CD8-positive, alpha-beta memory T cell (primary cell): ENCODE measurements at regions not wholly inside any gene's neighbourhood (a gene's known extent, or its start where the extent isn't known, plus 50 kb on each side); places are given as distances from the start of the nearest gene placed in this dataset.
"Not testable (repeated sequence)": the region's sequence is repeated elsewhere in the genome, so short reads cannot be mapped to it uniquely, and the experiment has no call there.

ENCODE experiments used
- CTCF ChIA-PET: fragments of 350-600 bp; sonication (Branson Sonifier 250); formaldehyde crosslinking; loops from one replicate; lab custom pipeline; 2021; ENCODE audit warnings: antibody characterized with exemption; lab: Charles Lee
- POLR2A ChIA-PET: fragments of 350-600 bp; sonication (Branson Sonifier 250); formaldehyde crosslinking; loops from one replicate; lab custom pipeline; 2021; ENCODE audit warnings: antibody characterized with exemption; lab: Charles Lee
- DNase-seq, 5 donors: peaks; one replicate each; pipeline versions ENCODE4 v3.0.0 to v3.0.0-alpha.2; 2020 to 2022; ENCODE audit warnings: mixed read lengths in 1 of 5
- H3K27ac ChIP-seq: one replicate; pipeline ENCODE4 v1.7.0; 2013; ENCODE audit warnings: low read depth, mild to moderate bottlenecking, low read length, moderate library complexity
- H3K27me3 ChIP-seq: 2 replicates; pipeline ENCODE4 v1.7.0; 2013; ENCODE audit warnings: low read length, mild to moderate bottlenecking; ENCODE audit not compliant: insufficient read depth, poor library complexity, severe bottlenecking
- H3K36me3 ChIP-seq: 2 replicates; pipeline ENCODE4 v1.7.0; 2013; ENCODE audit warnings: mild to moderate bottlenecking, low read length, moderate library complexity; ENCODE audit not compliant: insufficient read depth
- H3K4me1 ChIP-seq: 2 replicates; pipeline ENCODE4 v1.7.0; 2013; ENCODE audit warnings: mild to moderate bottlenecking, low read length, moderate library complexity; ENCODE audit not compliant: insufficient read depth
- H3K4me3 ChIP-seq: 2 replicates; pipeline ENCODE4 v1.7.0; 2013; ENCODE audit warnings: mild to moderate bottlenecking, low read length
- H3K9me3 ChIP-seq: 2 replicates; pipeline ENCODE4 v1.7.0; 2013; ENCODE audit warnings: mild to moderate bottlenecking, low read length
- H3K27ac Mint-ChIP-seq, 8 donors: one replicate each; pipeline ENCODE4 v1.8.0; 2020 to 2021; ENCODE audit warnings: mixed read lengths in 8 of 8, mild to moderate bottlenecking in 6 of 8, inconsistent platforms in 3 of 8, moderate library complexity in 3 of 8
- H3K27me3 Mint-ChIP-seq, 2 donors: one replicate each; pipeline ENCODE4 v1.8.0; 2020 to 2021; ENCODE audit warnings: mixed read lengths in 2 of 2, mild to moderate bottlenecking in 1 of 2, moderate library complexity in 1 of 2
- H3K36me3 Mint-ChIP-seq, 3 donors: one replicate each; pipeline ENCODE4 v1.8.0; 2020 to 2021; ENCODE audit warnings: mixed read lengths in 3 of 3, inconsistent platforms in 1 of 3, mild to moderate bottlenecking in 1 of 3
- H3K4me1 Mint-ChIP-seq, 3 donors: one replicate each; pipeline ENCODE4 v1.8.0; 2020 to 2021; ENCODE audit warnings: mixed read lengths in 3 of 3, inconsistent platforms in 1 of 3, mild to moderate bottlenecking in 1 of 3
- H3K4me3 Mint-ChIP-seq, 7 donors: one replicate each; pipeline ENCODE4 v1.8.0; 2020 to 2021; ENCODE audit warnings: mixed read lengths in 7 of 7, mild to moderate bottlenecking in 6 of 7, moderate library complexity in 4 of 7, inconsistent platforms in 2 of 7
- H3K9me3 Mint-ChIP-seq, 5 donors: one replicate each; pipeline ENCODE4 v1.8.0; 2020 to 2022; ENCODE audit warnings: mixed read lengths in 5 of 5, mild to moderate bottlenecking in 3 of 5, moderate library complexity in 2 of 5, inconsistent platforms in 1 of 5

GRCh38 chr18:67402543-67402942, 114.0 kb downstream of the DSEL start:
- peaks cover 1 to 6% (median 5%) of the 10 kb centered on the region in 3 donors for H3K4me1 Mint-ChIP-seq
- H3K27ac Mint-ChIP-seq = no peak overlapping the region
- no peaks in the 10 kb centered on the region for H3K36me3 Mint-ChIP-seq
- peaks cover 0 to 9% (median 2%) of the 10 kb centered on the region in 5 donors for H3K9me3 Mint-ChIP-seq
- Histone ChIP-seq H3K36me3 (no peaks in the 10 kb centered on the region), H3K4me3 (no peak overlapping the region), H3K27ac (no peak overlapping the region), H3K9me3 (no peaks in the 10 kb centered on the region), H3K27me3 (no peaks in the 10 kb centered on the region), H3K4me1 (no peaks in the 10 kb centered on the region)
- H3K27me3 Mint-ChIP-seq = peaks cover 3 to 6% of the 10 kb centered on the region in 2 donors
- H3K4me3 Mint-ChIP-seq = no peak overlapping the region
- CTCF ChIA-PET = no interaction called here
- no peak for DNase-seq
- POLR2A ChIA-PET = no interaction called here

DNA sequence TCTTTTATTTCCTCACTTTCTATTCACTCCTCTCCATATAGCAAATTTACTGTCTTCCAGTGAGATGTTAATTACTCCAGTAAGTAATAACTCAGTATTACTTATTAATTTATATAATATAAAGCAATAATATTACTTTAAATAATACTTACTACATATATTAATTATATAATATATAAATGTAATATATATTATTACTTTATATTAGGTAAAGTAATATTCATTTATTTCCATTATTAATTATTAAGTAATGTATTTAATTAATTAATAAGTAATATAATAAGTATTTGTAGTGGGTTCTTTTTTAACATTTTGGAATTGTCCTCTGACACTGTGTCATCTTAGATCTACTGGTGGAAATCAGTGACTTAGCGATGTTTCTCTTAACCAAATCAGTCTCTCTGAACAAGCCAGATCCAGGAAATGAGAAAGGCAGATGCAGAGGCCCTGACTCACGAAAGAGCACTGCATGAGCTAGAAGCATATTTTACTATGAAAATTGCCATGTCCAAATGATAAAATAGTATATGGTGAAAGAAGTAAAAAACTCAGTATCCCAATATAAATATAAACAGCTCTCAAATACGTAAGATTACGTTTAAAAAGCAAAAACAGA, 115.9 kb downstream of the DSEL start:
- H3K27me3 Mint-ChIP-seq = peaks cover 3 to 6% of the 10 kb centered on the region in 2 donors
- DNase-seq = no peak
- H3K36me3 ChIP-seq = no peaks in the 10 kb centered on the region
- ChIA-PET POLR2A (no interaction called here), CTCF (no interaction called here)
- H3K27ac ChIP-seq = no peak overlapping the region
- no peak overlapping the region for H3K4me3 Mint-ChIP-seq
- no peaks in the 10 kb centered on the region for H3K36me3 Mint-ChIP-seq
- H3K27me3 ChIP-seq = no peaks in the 10 kb centered on the region
- no peak overlapping the region for H3K4me3 ChIP-seq
- H3K4me1 Mint-ChIP-seq = peaks cover 1 to 6% (median 5%) of the 10 kb centered on the region in 3 donors
- peaks cover 0 to 17% (median 7%) of the 10 kb centered on the region in 5 donors for H3K9me3 Mint-ChIP-seq
- H3K9me3 ChIP-seq = no peaks in the 10 kb centered on the region
- H3K27ac Mint-ChIP-seq = no peak overlapping the region
- no peaks in the 10 kb centered on the region for H3K4me1 ChIP-seq

DNA sequence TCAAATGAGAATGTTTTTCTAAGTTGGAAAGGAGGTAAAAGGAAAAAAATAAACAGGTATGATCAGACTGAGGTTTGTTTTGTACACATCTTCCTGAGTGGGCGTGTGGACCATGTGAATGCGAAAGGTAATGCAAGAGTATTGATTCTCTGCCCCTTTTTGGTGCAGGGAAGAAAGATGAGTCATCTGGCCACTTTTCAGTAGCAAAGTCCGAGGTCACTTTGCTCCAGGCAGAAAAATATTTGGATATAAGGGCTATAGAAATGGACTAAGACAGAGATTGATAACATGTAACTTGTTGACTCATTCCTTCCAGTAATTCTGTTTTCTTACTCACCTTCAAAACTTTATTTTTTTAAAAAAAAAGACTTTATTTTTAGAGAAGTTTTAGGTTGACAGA, 130.5 kb downstream of the DSEL start:
- H3K27ac Mint-ChIP-seq = no peak overlapping the region
- Histone ChIP-seq H3K4me1 (no peaks in the 10 kb centered on the region), H3K9me3 (no peaks in the 10 kb centered on the region), H3K36me3 (no peaks in the 10 kb centered on the region), H3K27ac (no peak overlapping the region), H3K4me3 (no peak overlapping the region), H3K27me3 (no peaks in the 10 kb centered on the region)
- H3K4me3 Mint-ChIP-seq = no peak overlapping the region
- peaks cover 0 to 2% of the 10 kb centered on the region in 2 donors for H3K27me3 Mint-ChIP-seq
- H3K9me3 Mint-ChIP-seq = no peaks in the 10 kb centered on the region
- CTCF ChIA-PET = no interaction called here
- no peaks in the 10 kb centered on the region for H3K36me3 Mint-ChIP-seq
- DNase-seq = no peak
- H3K4me1 Mint-ChIP-seq = no peaks in the 10 kb centered on the region
- POLR2A ChIA-PET = no interaction called here

DNA sequence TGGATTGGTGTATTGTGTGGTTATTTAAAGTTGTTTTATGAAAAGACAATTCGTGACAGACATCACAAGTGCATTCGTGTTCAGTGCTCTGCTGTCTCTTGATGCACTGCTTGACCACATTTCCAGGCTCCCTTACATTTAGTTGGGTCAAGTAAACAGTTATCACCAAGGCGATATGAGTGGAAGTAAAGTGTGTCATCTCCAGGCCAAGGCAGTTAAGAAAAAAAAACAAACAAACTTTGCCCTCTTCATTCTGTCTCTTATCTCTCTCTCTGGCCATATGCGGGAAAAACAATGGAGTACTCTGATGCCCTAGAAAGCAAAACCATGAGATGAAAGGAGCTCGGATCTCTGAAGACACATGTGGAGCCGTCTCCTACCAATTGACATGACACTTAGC, 131.1 kb downstream of the DSEL start:
- Mint-ChIP-seq H3K4me1 (no peaks in the 10 kb centered on the region), H3K27ac (no peak overlapping the region), H3K9me3 (no peaks in the 10 kb centered on the region), H3K36me3 (no peaks in the 10 kb centered on the region), H3K4me3 (no peak overlapping the region), H3K27me3 (peaks cover 0 to 2% of the 10 kb centered on the region in 2 donors)
- H3K27ac ChIP-seq = no peak overlapping the region
- H3K36me3 ChIP-seq = no peaks in the 10 kb centered on the region
- ChIA-PET CTCF (no interaction called here), POLR2A (no interaction called here)
- no peak for DNase-seq
- no peaks in the 10 kb centered on the region for H3K27me3 ChIP-seq
- no peaks in the 10 kb centered on the region for H3K4me1 ChIP-seq
- no peak overlapping the region for H3K4me3 ChIP-seq
- H3K9me3 ChIP-seq = no peaks in the 10 kb centered on the region

DNA sequence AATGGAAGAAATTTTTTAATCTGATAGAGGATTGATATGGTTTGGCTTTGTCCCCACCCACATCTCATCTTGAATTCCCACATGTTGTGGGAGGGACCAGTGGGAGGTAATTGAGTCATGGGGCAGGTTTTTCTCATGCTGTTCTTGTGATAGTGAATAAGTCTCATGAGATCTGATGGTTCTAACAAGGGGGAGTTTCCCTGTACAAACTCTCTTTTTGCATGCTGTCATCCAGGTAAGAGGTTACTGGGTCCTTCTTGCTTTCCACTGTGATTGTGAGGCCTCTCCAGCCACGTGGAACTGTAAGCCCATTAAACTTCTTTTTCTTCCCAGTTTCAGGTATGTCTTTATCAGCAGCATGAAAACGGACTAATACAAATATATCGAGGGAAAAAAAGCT, 132.5 kb downstream of the DSEL start:
- H3K9me3 Mint-ChIP-seq, H3K27ac ChIP-seq, CTCF ChIA-PET, H3K4me3 ChIP-seq, H3K4me1 Mint-ChIP-seq, H3K4me1 ChIP-seq, H3K4me3 Mint-ChIP-seq, DNase-seq, H3K27me3 Mint-ChIP-seq, H3K36me3 Mint-ChIP-seq, H3K27ac Mint-ChIP-seq, POLR2A ChIA-PET, H3K36me3 ChIP-seq, H3K27me3 ChIP-seq, H3K9me3 ChIP-seq: not testable (repeated sequence)

DNA sequence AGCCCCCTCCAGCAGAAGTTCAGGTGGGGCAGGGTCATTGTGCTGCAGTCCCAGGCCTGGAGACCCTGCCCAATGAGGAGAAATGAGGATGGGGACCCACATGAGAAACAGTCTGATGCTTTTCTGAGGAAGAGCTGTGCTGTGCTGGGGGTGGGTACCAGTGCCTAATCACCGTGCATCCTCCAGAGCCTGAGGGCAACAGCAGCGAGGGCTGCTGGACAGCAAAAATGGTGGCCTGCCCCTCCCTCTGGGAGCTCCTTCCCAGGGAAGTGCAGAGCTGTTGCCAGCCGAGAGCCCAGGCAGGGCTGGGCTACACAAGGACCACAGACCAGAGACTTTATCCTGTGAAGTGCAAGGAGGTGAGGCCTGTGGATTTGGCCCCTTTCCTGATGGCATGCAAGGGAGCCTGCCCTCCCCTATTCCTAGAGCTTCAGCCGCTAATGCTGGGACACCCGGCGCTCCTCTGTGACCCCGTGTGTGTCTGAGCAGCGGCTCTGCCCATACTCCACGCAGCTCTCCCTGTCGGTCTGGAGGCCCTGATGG, 134.8 kb downstream of the DSEL start:
- no peaks in the 10 kb centered on the region for H3K4me1 ChIP-seq
- H3K27ac Mint-ChIP-seq = no peak overlapping the region
- H3K9me3 Mint-ChIP-seq = peaks cover 0 to 3% (median 0%) of the 10 kb centered on the region in 5 donors
- ChIA-PET CTCF (no interaction called here), POLR2A (no interaction called here)
- H3K36me3 Mint-ChIP-seq = no peaks in the 10 kb centered on the region
- no peak overlapping the region for H3K27ac ChIP-seq
- no peaks in the 10 kb centered on the region for H3K4me1 Mint-ChIP-seq
- H3K27me3 Mint-ChIP-seq = peaks cover 0 to 1% of the 10 kb centered on the region in 2 donors
- H3K9me3 ChIP-seq = no peaks in the 10 kb centered on the region
- no peak for DNase-seq
- H3K36me3 ChIP-seq = no peaks in the 10 kb centered on the region
- H3K27me3 ChIP-seq = no peaks in the 10 kb centered on the region
- no peak overlapping the region for H3K4me3 ChIP-seq
- H3K4me3 Mint-ChIP-seq = no peak overlapping the region

DNA sequence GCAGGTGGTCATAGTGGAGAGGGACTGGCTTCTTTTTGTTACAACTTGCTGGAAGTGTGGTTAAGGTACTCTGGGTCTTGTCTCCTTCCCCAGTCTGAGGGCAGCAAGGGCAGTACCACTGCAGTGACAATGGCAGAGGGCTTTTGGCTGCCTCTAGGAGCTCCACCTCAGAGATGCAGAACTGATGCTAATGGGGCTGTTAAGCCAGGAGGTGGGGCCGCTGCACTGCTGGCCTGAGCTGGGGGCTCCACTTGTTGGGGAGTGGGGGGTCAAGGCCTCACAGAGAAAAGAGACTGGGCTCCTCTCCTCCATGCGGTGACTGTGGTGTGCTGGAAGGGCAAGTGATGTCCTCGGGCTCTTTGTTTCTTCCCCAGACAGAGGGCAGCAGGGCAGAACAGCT, 135.7 kb downstream of the DSEL start:
- Mint-ChIP-seq H3K4me3 (no peak overlapping the region), H3K36me3 (no peaks in the 10 kb centered on the region), H3K27me3 (peaks cover 0 to 1% of the 10 kb centered on the region in 2 donors)

DNA sequence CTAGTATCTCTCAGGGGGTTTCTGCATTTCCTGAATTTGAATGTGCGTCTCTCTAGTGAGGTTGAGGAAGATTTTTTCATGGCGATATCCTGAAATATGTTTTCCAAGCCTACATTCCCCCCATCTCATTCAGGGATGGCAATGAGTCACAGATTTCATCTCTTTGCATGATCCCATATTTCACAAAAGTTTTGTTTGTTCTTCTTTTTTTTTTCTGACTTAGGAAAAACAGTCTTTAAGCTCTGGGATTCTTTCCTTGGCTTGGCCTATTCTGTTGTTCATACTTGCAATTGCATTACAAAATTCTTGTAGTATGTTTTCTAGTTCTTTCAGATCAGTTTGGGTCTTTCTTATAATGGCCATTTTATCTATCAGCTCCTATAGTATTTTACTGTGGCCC, 136.5 kb downstream of the DSEL start:
- Histone ChIP-seq H3K4me1 (no peaks in the 10 kb centered on the region), H3K36me3 (no peaks in the 10 kb centered on the region), H3K27ac (no peak overlapping the region), H3K27me3 (no peaks in the 10 kb centered on the region), H3K4me3 (no peak overlapping the region), H3K9me3 (no peaks in the 10 kb centered on the region)
- DNase-seq = no peak
- no peaks in the 10 kb centered on the region for H3K4me1 Mint-ChIP-seq
- H3K9me3 Mint-ChIP-seq = peaks cover 0 to 3% (median 0%) of the 10 kb centered on the region in 5 donors
- peaks cover 0 to 1% of the 10 kb centered on the region in 2 donors for H3K27me3 Mint-ChIP-seq
- H3K36me3 Mint-ChIP-seq = no peaks in the 10 kb centered on the region
- POLR2A ChIA-PET = interaction anchor here (0.6 kb wide), 1 partner anchor 58 kb away, joined by 3 read pairs; no protein-coding TSS in a partner anchor
- no peak overlapping the region for H3K4me3 Mint-ChIP-seq
- no peak overlapping the region for H3K27ac Mint-ChIP-seq
- CTCF ChIA-PET = no interaction called here

More for the DNA sequence above, 135.7 kb downstream of the DSEL start:
- Histone ChIP-seq H3K4me3 (no peak overlapping the region), H3K27ac (no peak overlapping the region), H3K27me3 (no peaks in the 10 kb centered on the region), H3K4me1 (no peaks in the 10 kb centered on the region), H3K9me3 (no peaks in the 10 kb centered on the region), H3K36me3 (no peaks in the 10 kb centered on the region)
- ChIA-PET CTCF (no interaction called here), POLR2A (no interaction called here)
- no peak for DNase-seq
- H3K27ac Mint-ChIP-seq = no peak overlapping the region
- peaks cover 0 to 3% (median 0%) of the 10 kb centered on the region in 5 donors for H3K9me3 Mint-ChIP-seq
- H3K4me1 Mint-ChIP-seq = no peaks in the 10 kb centered on the region
